Progenitor cell of endocrine pancreas (in vitro differentiated cells): ENCODE measurements at regions not wholly inside any gene's neighbourhood (a gene's known extent, or its start where the extent isn't known, plus 50 kb on each side); places are given as distances from the start of the nearest gene placed in this dataset.

ENCODE experiments used
- DNase-seq: peaks from one replicate; pipeline ENCODE4 v3.0.0; 2021; ENCODE audit warnings: low spot score; ENCODE audit not compliant: unreplicated experiment
- H3K27ac Mint-ChIP-seq: 2 replicates; pipeline ENCODE4 v1.8.0; 2021; ENCODE audit warnings: mild to moderate bottlenecking, moderate library complexity, mixed read lengths
- H3K27me3 Mint-ChIP-seq: 2 replicates; pipeline ENCODE4 v1.8.0; 2021; ENCODE audit warnings: mixed read lengths
- H3K36me3 Mint-ChIP-seq: 2 replicates; pipeline ENCODE4 v1.8.0; 2022; ENCODE audit warnings: mixed read lengths; ENCODE audit not compliant: insufficient read depth
- H3K4me1 Mint-ChIP-seq: 2 replicates; pipeline ENCODE4 v1.8.0; 2021; ENCODE audit warnings: low read depth, mixed read lengths
- H3K4me3 Mint-ChIP-seq: 2 replicates; pipeline ENCODE4 v1.8.0; 2021; ENCODE audit warnings: low read depth, mild to moderate bottlenecking, moderate library complexity, mixed read lengths
- H3K9me3 Mint-ChIP-seq: 2 replicates; pipeline ENCODE4 v1.8.0; 2021; ENCODE audit warnings: low read depth, mixed read lengths
- TF ChIP-seq, protein P1 (sequence below): fragments of 200-600 bp; sonication (generic); IDR thresholded peaks from one replicate; pipeline ENCODE4 v1.5.0; 2021; ENCODE audit warnings: antibody characterized with exemption, mild to moderate bottlenecking; ENCODE audit not compliant: unreplicated experiment

DNA sequence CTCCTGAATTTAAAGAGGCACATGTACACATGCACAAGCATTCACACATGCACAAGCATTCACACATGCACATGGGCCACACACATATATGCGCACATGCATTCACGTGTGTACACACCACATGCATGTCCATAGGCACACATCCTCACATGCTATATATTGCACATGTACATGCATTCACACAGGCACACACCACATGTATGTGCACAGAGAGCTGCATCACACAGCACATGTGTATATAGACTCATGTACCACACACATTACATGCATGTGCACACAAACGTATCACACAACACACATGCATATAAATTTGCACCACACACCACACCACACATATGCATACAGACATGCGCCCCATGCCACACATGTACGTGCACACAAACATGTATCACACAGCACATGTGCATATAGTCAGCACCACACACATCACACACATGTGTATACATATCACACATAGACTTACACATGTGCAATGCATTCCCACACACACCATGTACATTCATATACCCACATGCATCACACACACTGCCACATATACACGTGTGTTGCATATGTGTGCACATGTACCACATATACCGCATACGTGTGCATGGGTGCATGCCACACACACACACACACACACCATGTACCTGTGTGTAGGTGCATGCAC lies 54.6 kb upstream of the COL18A1 start:
- H3K27ac Mint-ChIP-seq = no peak overlapping the region
- no peak overlapping the region for H3K4me3 Mint-ChIP-seq
- H3K36me3 Mint-ChIP-seq = no peaks in the 10 kb centered on the region
- no peaks in the 10 kb centered on the region for H3K27me3 Mint-ChIP-seq
- TF ChIP-seq, protein P1, sequence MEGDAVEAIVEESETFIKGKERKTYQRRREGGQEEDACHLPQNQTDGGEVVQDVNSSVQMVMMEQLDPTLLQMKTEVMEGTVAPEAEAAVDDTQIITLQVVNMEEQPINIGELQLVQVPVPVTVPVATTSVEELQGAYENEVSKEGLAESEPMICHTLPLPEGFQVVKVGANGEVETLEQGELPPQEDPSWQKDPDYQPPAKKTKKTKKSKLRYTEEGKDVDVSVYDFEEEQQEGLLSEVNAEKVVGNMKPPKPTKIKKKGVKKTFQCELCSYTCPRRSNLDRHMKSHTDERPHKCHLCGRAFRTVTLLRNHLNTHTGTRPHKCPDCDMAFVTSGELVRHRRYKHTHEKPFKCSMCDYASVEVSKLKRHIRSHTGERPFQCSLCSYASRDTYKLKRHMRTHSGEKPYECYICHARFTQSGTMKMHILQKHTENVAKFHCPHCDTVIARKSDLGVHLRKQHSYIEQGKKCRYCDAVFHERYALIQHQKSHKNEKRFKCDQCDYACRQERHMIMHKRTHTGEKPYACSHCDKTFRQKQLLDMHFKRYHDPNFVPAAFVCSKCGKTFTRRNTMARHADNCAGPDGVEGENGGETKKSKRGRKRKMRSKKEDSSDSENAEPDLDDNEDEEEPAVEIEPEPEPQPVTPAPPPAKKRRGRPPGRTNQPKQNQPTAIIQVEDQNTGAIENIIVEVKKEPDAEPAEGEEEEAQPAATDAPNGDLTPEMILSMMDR = no peak
- H3K9me3 Mint-ChIP-seq = no peaks in the 10 kb centered on the region
- DNase-seq = no peak
- peaks cover 20% of the 10 kb centered on the region for H3K4me1 Mint-ChIP-seq

GRCh38 chr21:45351061-45351460 lies 53.9 kb upstream of the COL18A1 start:
- H3K36me3 Mint-ChIP-seq = no peaks in the 10 kb centered on the region
- no peak overlapping the region for H3K27ac Mint-ChIP-seq
- no peaks in the 10 kb centered on the region for H3K9me3 Mint-ChIP-seq
- no peaks in the 10 kb centered on the region for H3K27me3 Mint-ChIP-seq
- TF ChIP-seq, protein P1 = no peak
- H3K4me3 Mint-ChIP-seq = no peak overlapping the region
- DNase-seq = no peak
- peaks cover 27% of the 10 kb centered on the region for H3K4me1 Mint-ChIP-seq

DNA sequence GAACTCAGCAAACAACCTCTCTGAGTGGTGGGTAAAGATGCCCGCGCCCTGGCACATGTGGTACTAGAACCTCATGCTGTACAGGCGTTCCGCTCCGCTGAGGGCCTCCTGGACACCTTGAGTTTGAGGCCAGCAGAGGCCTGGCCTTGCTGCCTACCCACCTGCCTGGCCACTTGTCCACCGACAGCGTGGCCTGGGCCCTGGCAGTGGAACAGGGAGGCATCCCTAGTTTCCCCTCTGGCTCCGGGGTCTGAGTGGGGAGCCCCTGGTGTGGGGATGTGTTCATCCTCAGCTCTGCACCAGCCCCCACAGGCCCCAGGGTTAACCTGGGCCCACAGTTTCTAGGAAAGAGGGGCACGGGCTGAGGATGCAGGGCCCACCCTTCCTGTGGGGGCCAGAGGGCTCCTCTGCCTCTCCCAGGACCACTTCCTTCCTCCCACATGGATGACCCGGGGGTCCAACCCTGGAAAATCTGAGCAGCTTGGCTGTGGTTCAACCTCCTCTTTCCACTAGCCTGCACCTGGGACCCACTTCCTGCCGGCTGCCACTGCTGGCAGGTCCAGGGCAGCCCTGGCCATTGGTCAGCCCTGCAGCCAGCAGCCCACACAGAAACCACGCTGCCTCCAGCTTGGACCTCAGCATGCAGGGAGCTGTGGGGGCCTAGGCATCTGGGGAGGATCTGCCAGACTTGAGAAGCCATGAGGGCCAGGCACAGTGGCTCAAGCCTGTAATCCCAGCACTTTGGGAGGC lies 53.3 kb upstream of the COL18A1 start:
- peaks cover 34% of the 10 kb centered on the region for H3K4me1 Mint-ChIP-seq
- no peak overlapping the region for H3K27ac Mint-ChIP-seq
- H3K4me3 Mint-ChIP-seq = no peak overlapping the region
- H3K36me3 Mint-ChIP-seq = no peaks in the 10 kb centered on the region
- TF ChIP-seq, protein P1 = no peak
- H3K27me3 Mint-ChIP-seq = no peaks in the 10 kb centered on the region
- DNase-seq = no peak
- no peaks in the 10 kb centered on the region for H3K9me3 Mint-ChIP-seq

DNA sequence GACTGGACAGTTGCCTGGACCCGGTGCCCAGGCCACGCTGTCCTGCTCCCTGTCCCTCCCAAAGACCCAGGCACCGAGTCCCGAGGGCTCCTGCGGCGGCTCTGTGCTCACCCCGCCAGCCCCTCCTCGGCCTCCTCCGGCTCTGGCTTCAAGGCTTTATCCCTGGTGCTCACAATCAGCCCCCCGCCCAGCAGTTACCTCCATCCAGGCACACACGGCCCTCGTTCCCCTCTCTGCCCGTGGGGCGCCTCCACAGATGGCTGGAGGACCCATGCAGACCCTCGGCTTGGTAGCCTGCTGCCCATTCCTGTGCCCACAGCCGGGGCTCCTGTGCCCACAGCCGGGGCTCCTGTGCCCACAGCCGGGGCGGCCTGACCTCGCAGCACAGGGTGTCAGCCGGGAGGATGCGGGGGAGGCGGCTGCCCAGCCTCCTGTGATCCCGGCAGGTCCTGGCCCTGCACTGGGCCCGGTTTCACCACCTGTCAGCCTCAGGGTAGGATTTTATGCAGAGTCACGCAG lies 52.3 kb upstream of the COL18A1 start:
- DNase-seq = no peak
- H3K9me3 Mint-ChIP-seq = no peaks in the 10 kb centered on the region

GRCh38 chr21:45353200-45353599 lies 51.8 kb upstream of the COL18A1 start:
- TF ChIP-seq, protein P1 = no peak
- Mint-ChIP-seq H3K9me3 (no peaks in the 10 kb centered on the region), H3K27ac (no peak overlapping the region), H3K27me3 (no peaks in the 10 kb centered on the region), H3K36me3 (no peaks in the 10 kb centered on the region), H3K4me1 (peaks cover 43% of the 10 kb centered on the region), H3K4me3 (no peak overlapping the region)
- DNase-seq = no peak

More for the DNA sequence above, 52.3 kb upstream of the COL18A1 start:
- H3K27ac Mint-ChIP-seq = no peak overlapping the region
- H3K4me3 Mint-ChIP-seq = no peak overlapping the region
- H3K36me3 Mint-ChIP-seq = no peaks in the 10 kb centered on the region
- H3K27me3 Mint-ChIP-seq = no peaks in the 10 kb centered on the region
- H3K4me1 Mint-ChIP-seq = peaks cover 42% of the 10 kb centered on the region
- TF ChIP-seq, protein P1 = no peak
